Body of pancreas (tissue), 4 donors: ENCODE measurements at regions not wholly inside any gene's neighbourhood (a gene's known extent, or its start where the extent isn't known, plus 50 kb on each side); places are given as distances from the start of the nearest gene placed in this dataset.

Experiments used
- ATAC-seq: fragments of 150-250 bp; one replicate; pipeline ENCODE4 v1.9.1; 2016
- DNase-seq, 4 donors: peaks; one replicate each; pipeline ENCODE4 v3.0.0-alpha.2; 2019
- H3K27ac ChIP-seq, 4 donors: fragments of 200-600 bp; sonication (generic); 1 replicate in 3 of 4; 2 replicates in 1 of 4; pipeline versions ENCODE4 v1.5.1 to v1.6.1; 2016 to 2019; ENCODE audit warnings: mild to moderate bottlenecking in 1 of 4, mixed read lengths in 1 of 4, moderate library complexity in 1 of 4
- H3K27me3 ChIP-seq, 2 donors: fragments of 200-600 bp; sonication (generic); one replicate each; pipeline ENCODE4 v1.6.0; 2016; ENCODE audit warnings: mild to moderate bottlenecking in 1 of 2
- H3K36me3 ChIP-seq, 2 donors: fragments of 200-600 bp; sonication (generic); replicated peaks in 1 of 2; 2 replicates each; pipeline ENCODE4 v1.5.1; 2016; ENCODE audit warnings: low read depth in 2 of 2; ENCODE audit not compliant: insufficient read depth in 1 of 2
- H3K4me1 ChIP-seq: fragments of 200-600 bp; sonication (generic); one replicate; pipeline ENCODE4 v1.6.0; 2016
- H3K4me3 ChIP-seq, 2 donors: fragments of 200-600 bp; sonication (generic); 1 replicate in 1 of 2; 2 replicates in 1 of 2; pipeline ENCODE4 v1.5.1; 2016 to 2019
- H3K9me3 ChIP-seq, 3 donors: fragments of 200-600 bp; sonication (generic); 1 replicate in 2 of 3; 2 replicates in 1 of 3; pipeline ENCODE4 v1.5.1; 2016
- CTCF ChIP-seq, 7 experiments: fragments of 450-650 bp in 4 of 7; fragments of 200-600 bp in 3 of 7; sonication (generic) in 3 of 7; IDR thresholded peaks; one replicate each; pipeline ENCODE4 v1.5.1; 2016 to 2019; ENCODE audit warnings: antibody characterized with exemption in 7 of 7
- POLR2A ChIP-seq, 3 donors: fragments of 450-650 bp; IDR thresholded peaks; one replicate each; pipeline ENCODE4 v1.6.1; 2016; ENCODE audit warnings: antibody characterized with exemption in 3 of 3, mild to moderate bottlenecking in 2 of 3
- WGBS, 2 donors: methylation state at CpG; one replicate each; pipeline ENCODE4 v1.1.5; 2017; 5-methylcytosine and 5-hydroxymethylcytosine counted together
- intact Hi-C: fragments of 100-400 bp; cut with DNase I; formaldehyde crosslinking; loops from one replicate; pipeline ENCODE4 v1.15.1; 2023

DNA sequence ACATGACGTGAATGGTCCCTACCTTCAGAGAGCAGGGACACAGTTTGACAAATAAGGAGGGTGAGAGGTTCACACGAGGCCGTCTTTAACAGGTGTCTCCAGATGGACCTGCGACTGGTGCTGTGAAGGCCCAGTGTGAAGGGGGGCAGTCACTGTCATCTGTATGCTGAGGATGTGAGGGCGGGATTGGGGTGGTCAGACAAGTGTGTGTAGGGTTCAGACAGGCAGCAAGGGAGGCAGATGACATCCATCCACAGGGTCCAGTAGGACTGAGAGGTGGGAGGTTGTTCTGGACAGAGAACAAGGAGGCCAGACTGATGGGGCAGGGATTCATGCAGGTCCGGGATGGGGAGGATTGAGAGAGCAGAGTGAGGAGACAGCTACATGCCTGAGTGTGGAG is 232.6 kb upstream of the GPR26 start:
- 60 to 67% methylated on average over 6 of the region's 6 CpGs for WGBS, 2 donors
- TF ChIP-seq POLR2A (IDR thresholded peaks at IDR 0.05): no peak
- TF ChIP-seq CTCF (IDR thresholded peaks at IDR 0.05): no peak
- Histone ChIP-seq H3K4me3 (no peak overlapping the region), H3K4me1 (peaks cover 4% of the 10 kb centered on the region), H3K36me3 (no peaks in the 10 kb centered on the region), H3K9me3 (no peaks in the 10 kb centered on the region), H3K27ac (no peak overlapping the region), H3K27me3 (no peaks in the 10 kb centered on the region)
- no peak for DNase-seq
- no peak for ATAC-seq
- intact Hi-C loops: no loop called here

GRCh38 chr10:123434435-123435039 is 231.6 kb upstream of the GPR26 start:
- intact Hi-C loops: no loop called here
- Histone ChIP-seq H3K9me3 (no peaks in the 10 kb centered on the region), H3K27ac (no peak overlapping the region), H3K36me3 (no peaks in the 10 kb centered on the region), H3K27me3 (no peaks in the 10 kb centered on the region), H3K4me1 (no peaks in the 10 kb centered on the region), H3K4me3 (no peak overlapping the region)
- no peak for DNase-seq
- no peak for TF ChIP-seq CTCF (IDR thresholded peaks at IDR 0.05)
- no peak for TF ChIP-seq POLR2A (IDR thresholded peaks at IDR 0.05)
- no peak for ATAC-seq
- WGBS, 2 donors: 59 to 68% methylated on average over 12 to 14 of the region's 15 CpGs

DNA sequence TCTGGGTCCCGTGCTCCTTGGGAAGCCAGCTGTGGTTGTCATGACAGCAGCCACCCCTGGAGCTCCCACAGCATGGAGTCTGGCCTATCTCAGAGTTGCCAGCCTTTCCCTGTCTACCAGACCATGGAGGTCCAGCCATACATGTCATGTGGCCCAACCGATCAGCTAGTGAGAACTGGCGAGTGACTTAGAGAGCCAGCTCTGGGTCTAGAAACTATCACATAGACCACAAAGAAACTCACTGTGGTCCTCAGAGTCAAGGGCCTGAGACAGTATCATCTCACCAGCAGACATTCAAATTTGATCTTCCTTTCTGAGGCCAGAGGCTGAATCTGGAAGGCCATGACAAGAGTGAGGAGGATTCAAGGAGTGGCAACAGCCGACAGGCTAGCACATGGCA is 223.3 kb upstream of the GPR26 start:
- Histone ChIP-seq H3K4me3 (no peak overlapping the region), H3K36me3 (no peaks in the 10 kb centered on the region), H3K9me3 (no peaks in the 10 kb centered on the region), H3K27ac (no peak overlapping the region), H3K4me1 (no peaks in the 10 kb centered on the region), H3K27me3 (no peaks in the 10 kb centered on the region)
- ATAC-seq: no peak
- TF ChIP-seq CTCF (IDR thresholded peaks at IDR 0.05): no peak
- no peak for TF ChIP-seq POLR2A (IDR thresholded peaks at IDR 0.05)
- intact Hi-C loops: no loop called here
- DNase-seq: no peak
- WGBS, 2 donors: 71 to 85% methylated on average over 2 to 4 of the region's 4 CpGs

DNA sequence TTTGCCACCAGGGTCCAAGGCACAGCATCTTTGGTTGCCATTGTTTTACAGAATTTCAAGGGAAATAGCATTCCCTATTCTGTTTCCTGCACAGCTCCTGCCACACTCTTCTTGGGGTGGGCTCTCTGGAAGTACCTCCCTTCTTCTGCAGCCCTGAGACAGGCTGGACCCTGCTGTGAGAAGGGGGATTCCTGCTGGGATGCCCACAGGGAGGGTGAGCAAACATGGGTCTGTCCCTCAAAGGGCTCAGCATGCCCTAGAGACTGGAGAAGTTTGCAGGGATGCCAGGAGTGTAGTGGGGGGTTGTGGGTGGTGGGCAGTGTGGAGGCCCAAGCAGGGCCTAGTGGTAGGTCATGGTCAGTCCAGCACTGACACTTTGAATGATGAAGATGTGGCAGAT is 222.2 kb upstream of the GPR26 start:
- TF ChIP-seq CTCF (IDR thresholded peaks at IDR 0.05) (no peak), POLR2A (IDR thresholded peaks at IDR 0.05) (no peak)
- H3K36me3 ChIP-seq: no peaks in the 10 kb centered on the region

DNA sequence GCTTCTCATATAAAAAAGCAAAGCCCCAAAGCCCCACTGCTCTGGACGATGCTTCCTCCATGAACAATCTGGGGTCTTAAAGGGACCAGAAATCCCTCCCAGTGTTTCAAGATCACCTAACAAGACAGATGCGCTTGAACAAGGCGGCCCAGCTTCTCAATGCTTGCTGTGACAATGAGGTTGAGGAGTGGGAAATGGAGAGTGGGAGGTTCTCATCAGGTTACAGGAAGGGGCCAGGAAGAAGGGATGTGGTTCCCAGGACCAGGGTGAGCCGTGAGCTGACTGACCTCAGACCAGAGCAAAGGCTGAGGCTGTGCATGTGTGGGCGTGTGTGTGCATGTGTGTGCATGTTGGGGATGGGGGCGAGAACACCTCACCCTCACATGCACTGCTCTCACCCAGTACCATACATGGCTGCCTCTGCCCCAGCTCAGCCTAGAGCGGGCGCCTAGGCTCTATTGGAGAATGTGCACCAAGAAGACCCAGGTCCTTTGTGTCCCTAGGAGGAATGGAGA is 220.8 kb upstream of the GPR26 start:
- Histone ChIP-seq H3K4me3 (no peak overlapping the region), H3K4me1 (no peaks in the 10 kb centered on the region), H3K36me3 (no peaks in the 10 kb centered on the region), H3K9me3 (no peaks in the 10 kb centered on the region), H3K27ac (no peak overlapping the region), H3K27me3 (no peaks in the 10 kb centered on the region)
- no peak for DNase-seq
- WGBS, 2 donors: 74 to 83% methylated on average over 6 to 8 of the region's 8 CpGs
- ATAC-seq: no peak
- intact Hi-C loops: no loop called here
- TF ChIP-seq CTCF (IDR thresholded peaks at IDR 0.05) (no peak), POLR2A (IDR thresholded peaks at IDR 0.05) (no peak)

More for the DNA sequence above, 222.2 kb upstream of the GPR26 start:
- intact Hi-C loops: no loop called here
- H3K4me1 ChIP-seq: no peaks in the 10 kb centered on the region
- no peaks in the 10 kb centered on the region for H3K9me3 ChIP-seq
- H3K27me3 ChIP-seq: no peaks in the 10 kb centered on the region
- DNase-seq (no peak), ATAC-seq (no peak)
- H3K27ac ChIP-seq: no peak overlapping the region
- H3K4me3 ChIP-seq: no peak overlapping the region
